ELF-1 (cell line): ENCODE measurements at regions not wholly inside any gene's neighbourhood (a gene's known extent, or its start where the extent isn't known, plus 50 kb on each side); places are given as distances from the start of the nearest gene placed in this dataset.

Experiments
- DNase-seq: peaks from one replicate; pipeline ENCODE4 v3.0.0-alpha.2; 2016; ENCODE audit warnings: low read depth, low spot score

DNA sequence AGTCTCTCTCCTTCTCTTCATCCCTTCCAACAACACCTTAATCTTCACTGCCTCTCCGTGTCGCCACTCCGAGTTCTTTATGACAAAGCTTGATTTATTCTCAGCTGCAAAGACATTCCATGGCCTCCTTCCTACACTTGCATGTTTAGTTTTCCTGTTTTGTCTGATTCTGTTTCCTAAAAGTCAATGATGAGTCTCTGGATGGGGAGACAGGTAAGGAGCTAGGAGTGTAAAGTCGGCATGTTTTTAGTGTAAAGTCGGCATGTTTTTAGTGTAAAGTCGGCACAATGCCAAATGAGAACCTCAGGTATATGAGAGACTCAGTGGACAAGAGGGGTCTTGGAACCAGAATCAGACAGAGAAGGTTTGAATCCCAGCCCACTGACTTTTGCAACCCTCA, 362.3 kb upstream of the EEF2KMT start:
- no peak for DNase-seq

DNA sequence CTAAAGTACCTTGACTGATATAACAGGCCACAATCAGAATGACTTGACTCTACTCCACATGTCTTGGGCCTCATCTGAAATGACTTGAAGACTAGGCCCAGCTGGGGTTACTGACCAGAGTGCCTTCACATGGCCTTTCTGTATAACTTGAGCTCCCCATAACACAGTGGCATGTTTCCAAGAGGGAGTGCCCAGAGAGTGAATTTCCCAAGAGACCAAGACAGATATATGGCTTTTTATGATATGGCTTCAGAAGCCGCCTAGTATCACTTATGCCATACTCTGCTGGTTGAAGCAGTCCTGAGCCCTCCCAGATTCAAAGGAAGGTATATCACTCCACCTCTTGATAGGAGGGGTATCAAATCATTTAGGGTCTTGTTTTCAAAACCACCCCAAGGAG, 357.5 kb upstream of the EEF2KMT start:
- DNase-seq, result no peak

DNA sequence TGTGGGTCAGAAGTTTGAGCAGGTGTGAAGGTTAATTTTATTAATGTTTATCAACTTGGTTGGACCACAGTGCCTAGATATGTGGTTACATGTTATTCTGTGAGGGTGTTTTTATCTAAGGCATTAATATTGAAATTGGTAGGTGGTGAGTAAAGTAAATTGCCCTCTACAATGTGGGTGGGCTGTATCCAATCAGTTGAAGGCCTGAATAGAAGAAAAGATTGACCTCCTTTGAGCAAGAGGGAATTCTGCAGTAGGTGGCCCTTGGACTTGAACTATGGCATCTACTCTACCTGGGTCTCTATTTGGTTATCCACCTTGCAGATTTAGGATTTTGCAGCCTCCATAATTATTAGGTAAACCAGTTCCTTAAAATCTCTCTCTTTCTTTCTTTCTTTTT, 356.8 kb upstream of the EEF2KMT start:
- no peak for DNase-seq

DNA sequence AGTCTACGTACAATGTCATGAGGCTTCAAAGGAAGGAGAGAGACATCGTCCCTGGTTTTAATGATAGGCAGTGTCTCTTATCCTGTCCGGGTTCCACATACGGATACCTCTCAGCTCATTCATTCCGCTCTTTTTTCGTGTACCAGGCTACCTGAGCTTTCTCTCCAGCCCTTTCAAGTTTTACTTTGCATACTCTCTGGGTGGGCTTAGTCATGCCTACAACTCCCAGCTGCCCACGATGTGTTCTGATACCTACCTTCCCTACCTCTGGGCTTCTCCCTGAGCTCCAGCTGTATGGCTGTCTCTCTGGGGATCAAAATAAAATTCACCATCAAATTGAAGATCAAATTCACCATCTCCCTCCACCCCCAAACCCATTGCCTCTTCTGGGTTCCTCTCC, 354.0 kb upstream of the EEF2KMT start:
- no peak for DNase-seq

DNA sequence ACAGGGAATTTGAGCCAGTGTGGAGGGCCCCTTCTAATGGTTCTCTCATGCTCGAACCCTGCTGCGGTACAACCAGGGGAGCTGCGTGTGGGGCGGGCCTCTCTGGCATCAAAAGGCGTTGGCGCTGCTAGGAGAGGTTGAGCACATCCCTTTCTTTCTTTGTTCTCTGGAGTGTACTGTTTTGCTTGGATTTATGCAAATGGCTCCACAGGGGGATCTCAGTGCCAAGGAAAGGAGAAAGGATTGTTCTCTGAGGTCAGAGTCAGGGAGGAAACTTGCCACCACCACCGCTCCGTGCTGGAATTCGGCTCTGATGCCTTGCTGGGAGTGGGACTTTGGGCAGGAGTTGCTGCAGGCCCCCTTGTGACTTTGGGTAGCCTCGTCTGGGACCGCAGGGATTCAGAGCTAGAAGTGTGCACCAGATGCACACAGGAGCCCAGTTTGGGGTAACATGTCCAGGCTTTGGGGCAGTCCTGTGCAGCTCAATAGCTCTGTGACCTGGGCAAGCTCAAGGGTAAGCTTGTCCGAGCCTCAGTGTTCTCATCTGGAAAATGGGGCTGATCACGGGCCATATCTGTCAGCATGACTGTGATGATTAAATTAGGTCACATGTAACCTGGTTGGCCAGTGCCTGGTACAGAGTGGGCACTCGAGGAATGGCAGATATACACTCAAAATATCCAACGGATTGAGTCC, 353.0 kb upstream of the EEF2KMT start:
- DNase-seq, result peak; percentile 88

DNA sequence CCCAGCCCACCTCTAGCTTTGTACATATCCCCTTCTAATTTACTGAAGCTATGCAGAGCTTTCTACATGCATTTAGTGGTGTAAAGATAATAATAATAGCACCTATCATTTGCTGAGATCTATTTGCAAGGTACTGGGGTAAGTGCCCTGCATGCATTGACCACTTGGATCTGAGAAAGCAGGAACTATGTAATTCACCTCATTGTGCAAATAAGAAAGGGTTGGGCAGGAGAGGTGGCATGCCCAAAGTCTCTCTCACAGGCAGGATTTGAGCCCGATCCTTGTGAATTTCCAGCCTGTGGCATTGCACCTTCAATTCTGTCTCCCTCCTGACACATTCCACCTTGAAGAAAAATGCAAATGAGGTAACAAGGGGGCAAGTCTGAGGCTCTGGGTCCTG, 352.3 kb upstream of the EEF2KMT start:
- DNase-seq, result no peak

DNA sequence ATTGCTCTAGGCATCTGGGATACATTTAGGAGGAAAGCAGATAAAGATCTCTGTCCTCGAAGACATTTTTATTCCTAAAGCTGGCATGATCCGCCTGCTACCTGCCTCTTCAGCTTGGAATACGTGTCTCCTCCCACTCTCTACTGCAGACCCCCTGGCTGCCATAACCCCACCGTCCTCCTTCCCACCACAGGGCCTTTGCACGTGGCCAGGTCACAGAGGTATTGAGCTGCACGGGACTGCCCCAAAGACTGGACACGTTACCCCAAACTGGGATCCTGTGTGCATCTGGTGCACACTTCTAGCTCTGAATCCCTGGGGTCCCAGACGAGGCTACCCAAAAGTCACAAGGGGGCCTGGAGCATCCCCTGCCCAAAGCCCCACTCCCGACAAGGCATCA, 351.2 kb upstream of the EEF2KMT start:
- DNase-seq, result no peak

DNA sequence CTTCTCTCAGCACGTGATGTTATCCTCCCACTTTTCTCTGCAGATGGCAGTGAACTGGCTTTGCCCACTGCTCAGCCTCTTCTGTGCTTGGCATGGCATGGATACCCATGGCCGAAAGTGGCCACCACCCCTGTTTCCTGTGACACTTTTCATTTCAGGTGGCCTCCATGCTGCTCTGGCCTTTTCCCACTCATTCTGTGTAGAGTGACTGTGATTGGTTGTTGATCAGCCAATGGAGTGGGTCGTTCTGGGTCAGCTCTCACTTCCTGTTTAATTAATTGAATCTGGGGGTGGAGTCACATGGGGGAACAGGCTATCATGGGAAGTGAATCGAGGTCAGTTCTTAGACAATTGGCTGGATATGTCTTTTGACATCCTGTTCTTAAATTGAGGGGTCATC, 350.1 kb upstream of the EEF2KMT start:
- DNase-seq, result no peak

DNA sequence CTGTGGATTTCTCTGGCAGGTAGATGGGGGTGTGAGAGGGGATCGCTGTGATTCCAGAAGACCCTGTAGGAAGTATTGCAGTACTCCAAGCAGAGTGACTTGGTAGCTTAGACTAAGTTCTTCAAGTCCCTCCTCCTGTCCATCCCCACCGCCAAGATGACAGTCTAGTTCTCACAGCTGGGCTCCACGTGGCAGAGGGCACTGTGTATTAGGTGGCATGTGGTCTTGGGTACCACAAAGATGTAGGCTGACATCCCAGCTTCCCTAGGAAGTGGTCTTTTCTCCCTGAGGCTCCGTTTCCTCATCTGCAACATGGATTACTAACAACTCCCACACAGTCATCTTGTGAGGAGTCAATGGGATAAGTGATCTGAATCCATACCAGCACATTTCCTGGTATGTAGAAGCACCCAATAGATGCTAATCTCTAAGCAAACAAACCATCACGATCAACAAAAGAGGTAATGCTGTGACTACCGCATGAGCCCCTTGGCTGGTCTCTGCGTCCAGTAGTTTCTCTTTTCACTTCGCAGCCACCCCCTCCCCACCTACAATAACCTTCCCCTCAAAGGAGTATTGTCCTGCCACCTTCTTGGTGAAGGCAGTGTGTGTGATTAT, 349.1 kb upstream of the EEF2KMT start:
- no peak for DNase-seq

DNA sequence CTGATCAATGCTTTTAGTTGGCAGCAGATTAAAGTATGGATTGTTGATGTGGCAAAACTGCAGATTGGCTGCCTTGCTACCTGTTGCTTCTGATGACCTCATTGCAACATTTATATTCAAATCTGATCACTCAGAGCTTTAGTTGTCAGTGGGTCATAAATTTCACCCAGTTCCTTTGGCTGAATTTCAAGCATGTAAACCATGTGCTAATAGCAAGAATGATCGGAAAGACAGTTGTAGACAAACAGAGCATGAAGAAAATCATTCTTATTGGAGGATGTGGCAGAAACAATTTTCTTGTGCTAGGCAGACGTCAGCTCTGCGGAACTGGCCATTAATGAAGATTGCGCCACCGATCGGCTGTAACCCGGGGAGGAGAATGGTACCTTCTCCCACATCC, 346.6 kb upstream of the EEF2KMT start:
- no peak for DNase-seq

DNA sequence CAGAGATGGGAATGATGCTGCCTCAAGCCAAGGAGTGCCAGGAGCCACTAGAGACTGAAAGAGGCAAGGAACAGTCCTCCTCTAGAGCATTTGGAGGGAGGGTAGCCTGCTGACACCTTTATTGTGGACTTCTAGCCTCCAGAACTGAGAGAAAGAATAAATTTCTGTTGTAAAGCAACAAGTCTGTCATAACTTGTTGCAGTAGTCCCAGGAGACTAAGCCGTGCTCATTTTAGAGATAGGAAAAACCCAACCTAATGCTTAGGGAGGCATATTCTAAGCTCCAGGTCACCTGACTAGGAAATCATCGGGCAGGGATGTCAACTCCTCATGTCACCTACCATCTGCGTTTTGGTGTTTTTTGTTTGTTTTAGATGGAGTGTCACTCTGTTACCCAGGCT, 345.4 kb upstream of the EEF2KMT start:
- DNase-seq, result no peak

DNA sequence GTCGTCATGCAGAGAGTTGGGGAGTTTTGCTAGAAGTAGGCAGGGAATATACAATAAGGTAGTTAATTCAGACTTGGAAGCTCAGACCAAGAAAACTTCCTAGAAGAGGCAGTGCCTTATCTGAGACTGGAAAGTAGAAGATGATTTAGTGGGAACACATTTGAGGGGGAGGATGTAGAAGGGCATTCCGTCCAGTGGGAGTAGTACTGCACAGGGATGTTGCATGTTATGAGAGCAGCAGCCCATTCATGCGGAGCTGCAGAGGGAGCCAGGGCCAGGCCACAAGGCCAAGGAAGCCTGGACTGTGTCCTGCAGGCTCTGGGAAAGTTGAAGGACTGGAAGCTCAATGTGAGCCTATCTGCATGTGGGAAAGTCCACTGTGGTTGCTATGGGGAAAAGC, 344.5 kb upstream of the EEF2KMT start:
- no peak for DNase-seq

DNA sequence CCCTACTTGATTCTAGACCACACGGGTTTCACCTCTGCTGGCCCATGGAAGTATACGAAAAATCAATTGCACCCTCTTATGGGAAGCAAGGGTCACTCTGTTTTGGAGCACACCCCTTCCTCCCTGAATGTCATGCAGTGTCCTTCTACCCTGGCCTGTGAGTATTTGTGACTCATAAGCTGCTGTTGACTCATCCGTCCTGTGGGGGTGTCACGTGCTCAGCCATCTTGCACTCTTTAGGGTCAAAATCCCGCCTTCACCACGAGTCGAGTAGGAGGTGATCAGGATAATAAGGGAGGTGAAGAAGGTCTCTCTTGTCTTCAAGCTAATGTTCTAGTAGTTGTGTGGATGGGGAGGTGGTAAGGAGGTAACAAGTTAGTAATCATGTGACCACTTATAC, 341.0 kb upstream of the EEF2KMT start:
- no peak for DNase-seq

DNA sequence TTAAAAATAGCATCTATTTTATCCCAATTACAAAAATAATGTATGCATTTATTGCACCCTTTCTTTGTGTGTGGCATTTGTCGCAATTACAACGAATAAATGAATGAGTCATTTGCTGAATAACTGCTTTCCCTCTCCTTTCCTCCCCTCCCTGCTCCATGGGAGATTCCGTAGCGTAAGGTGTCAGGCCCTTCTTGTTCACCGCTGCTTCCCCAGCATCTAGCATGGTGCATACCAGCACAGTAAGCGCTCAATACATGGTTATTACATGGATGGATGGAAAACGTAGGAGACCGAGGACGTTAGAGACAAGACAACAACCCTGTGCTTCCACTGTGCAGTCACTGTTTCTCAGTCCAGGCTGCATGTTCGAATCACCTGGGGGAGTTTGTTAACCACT, 336.0 kb upstream of the EEF2KMT start:
- DNase-seq, result no peak

DNA sequence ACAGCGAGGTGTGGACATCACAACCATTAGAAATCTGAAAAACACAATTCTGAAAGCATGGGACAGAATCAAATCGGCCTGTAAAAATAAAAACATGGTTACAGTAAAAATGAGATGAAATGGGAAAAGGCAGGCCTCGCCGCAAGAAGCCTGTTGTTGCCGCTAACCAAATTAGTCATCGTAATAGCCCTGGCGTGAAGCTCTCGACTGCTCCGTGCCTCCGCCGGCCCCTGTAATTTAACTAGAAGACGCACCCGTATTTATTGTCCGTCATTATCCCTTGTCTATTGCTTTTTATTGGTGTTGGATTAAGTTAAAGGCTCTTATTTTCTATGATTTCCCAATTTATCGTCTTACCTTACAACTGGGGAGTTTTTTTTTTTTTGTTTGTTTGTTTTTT, 334.6 kb upstream of the EEF2KMT start:
- DNase-seq, result no peak

DNA sequence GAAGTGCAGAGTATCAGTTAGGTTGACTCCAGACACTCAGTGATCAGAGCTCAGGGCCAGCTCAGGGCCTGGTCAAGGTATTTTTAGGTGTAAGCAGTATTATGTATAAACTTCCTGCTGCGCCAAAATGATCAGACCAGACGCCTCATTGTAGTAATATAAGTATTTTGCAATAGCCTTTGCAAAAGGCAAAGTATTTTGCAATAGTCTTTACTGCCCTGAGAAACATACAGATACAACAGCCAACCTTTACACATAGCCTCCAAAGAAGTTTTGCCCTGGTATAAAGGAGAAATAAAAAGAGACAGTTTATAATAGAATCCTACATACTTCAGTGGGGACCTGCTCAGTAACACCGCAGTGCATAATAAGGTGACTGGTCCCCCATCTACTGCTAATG, 333.0 kb upstream of the EEF2KMT start:
- DNase-seq, result no peak

DNA sequence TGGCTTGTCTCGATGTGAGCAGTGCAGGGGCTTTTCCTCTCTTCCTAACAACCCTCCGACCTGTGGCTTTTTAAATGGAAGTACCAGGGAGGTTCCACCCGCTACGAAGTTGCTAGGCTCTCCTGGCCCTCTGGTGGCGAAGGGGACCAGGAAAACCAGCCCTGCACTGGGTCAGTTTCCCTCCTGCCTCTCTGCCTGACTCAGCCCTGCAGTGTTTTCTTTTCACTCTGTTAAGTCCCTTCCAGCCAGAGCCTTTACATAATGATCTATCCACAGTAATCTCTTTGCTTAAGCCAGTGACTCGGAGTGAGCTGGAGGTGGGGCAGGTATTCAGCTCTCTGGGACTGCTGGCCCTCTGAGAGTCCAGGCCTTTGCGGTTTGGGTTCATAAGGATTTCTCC, 331.3 kb upstream of the EEF2KMT start:
- DNase-seq, result peak; percentile 77

DNA sequence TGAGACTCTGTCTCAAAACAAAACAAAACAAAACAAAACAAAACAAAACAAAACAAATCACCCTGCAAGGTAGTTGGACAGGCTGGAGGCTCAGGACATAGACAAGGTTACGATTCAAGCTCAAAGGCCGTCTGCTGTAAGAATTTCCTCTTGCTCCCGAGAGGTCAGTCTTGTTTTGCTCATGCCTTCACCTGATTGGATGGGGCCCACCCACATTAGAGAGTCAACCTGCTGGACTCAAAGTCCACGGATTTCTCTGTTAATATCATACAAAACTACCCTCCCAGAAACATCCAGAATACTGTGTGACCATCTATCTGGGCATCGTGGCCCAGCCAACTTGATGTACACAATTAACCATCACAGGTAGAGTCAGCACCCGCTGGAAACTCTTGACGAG, 330.0 kb upstream of the EEF2KMT start:
- DNase-seq, result no peak

DNA sequence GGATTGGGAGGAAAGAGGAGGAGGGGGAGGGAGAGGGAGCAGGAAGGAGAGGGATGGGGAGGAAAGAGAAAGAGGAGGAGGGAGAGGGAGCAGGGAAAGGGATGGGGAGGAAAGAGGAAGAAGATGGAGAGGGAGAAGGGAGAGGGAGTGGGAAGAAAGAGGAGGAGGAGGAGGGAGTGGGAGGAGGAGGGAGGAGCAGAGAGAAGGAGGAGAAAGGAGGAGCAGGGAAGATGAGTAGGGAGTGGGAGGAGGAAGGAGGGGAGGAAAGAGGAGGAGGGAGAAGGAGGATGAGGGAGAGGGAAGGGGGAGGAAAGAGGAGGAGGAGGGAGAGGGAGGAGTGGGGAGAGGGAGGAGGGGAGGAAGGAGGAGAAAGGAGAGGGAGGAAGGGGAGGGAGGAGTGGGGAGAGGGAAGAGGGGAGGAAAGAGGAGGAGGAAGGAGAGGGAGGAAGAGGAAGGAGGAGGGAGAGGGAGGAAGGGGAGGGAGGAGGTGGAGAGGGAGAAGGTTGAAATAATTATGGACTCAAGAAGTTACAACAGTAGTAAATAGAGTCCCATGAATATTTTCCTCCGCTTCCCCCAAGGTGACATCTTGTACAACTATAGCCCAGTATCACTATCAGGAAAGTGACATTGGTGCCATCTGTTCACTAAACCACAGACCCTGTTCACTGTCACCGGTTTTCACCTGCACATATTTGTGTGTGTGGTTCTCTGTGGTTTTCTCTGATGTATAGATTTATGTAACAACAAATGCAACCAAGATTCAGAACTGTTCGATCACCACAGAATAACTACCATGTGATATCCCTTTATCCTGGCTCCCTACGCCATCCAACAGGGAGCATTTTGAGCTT, 325.3 kb upstream of the EEF2KMT start:
- no peak for DNase-seq

DNA sequence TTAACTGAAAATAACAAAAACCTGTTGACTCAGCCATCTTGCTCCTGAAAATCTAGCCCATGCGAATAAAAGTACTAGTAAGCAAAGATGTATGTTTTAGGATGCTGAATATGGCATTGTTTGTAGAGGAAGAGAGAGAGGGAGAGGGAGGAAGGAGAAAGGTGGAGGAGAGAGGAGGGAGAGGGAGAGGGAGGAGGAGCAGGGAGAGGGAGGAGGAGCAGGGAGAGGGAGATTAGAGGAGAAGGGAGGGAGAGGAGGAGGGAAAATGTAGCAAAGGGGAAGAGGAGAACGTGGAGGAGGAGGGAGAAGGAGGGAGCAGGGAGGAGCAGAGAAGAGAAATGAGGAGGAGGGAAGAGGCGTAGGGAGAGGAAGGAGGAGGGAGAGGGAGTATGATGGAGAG, 324.5 kb upstream of the EEF2KMT start:
- DNase-seq, result no peak

DNA sequence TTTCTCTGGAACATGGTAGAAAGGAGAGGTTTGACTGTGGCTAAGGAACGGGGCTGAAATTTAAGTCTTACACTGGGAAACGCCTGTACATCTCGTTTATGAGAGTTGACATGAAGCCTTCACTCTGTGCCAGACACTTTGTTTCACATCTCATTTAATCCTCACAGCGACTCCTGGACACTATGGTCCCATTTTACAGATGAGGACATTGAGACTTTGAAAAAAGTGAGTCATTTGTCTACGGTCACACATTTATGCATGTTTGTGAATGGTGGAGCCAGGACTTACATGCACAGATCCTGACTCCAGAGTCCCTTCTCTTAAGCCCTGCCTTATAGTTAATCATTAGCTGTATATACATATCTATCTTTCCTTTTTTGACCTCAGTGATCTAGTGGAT, 318.4 kb upstream of the EEF2KMT start:
- DNase-seq, result no peak

DNA sequence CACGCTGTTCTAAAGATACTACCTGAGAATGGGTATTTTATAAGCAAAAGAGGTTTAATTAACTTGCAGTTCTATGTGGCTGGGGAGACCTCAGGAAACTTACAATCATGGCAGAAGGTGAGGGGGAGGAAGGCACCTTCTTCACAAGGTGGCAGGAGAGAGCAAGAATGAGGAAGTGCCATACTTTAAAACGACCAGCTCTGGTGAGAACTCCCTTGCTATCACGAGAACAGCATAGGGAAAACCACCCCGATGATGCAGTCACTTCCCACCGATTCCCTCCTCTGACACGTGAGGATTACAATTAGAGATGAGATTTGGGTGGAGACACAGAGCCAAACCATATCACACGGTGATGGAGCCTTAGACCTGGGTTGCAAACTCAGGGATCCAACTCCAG, 317.5 kb upstream of the EEF2KMT start:
- DNase-seq, result peak; percentile 52

DNA sequence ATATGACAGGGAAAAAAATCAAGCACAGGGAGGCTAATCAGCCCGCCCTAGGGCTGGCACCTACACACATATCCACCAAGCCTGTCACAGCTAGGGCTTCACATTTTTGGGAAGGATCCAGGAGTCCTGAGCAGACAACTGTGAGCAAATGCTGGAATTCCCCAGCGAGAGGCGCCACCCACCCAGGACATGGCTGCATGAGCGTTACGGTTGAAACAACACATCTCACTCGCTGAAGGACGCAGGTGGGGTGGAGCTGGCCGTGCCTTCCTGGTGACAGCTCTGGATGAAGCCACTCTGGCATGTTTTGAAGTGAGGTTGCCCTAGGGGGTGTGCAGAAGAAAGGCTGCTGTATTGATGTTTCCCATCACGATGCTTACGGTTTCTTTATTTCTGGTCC, 315.1 kb upstream of the EEF2KMT start:
- peak; percentile 61 for DNase-seq
